HFFc6 (cell line): ENCODE measurements at regions not wholly inside any gene's neighbourhood (a gene's known extent, or its start where the extent isn't known, plus 50 kb on each side); places are given as distances from the start of the nearest gene placed in this dataset.

Experiments
- DNase-seq: peaks from one replicate; pipeline ENCODE4 v3.0.0-alpha.2; 2018
- H3K27ac Mint-ChIP-seq: 2 replicates; pipeline ENCODE4 v1.8.0; 2020; ENCODE audit warnings: mild to moderate bottlenecking, mixed read lengths
- H3K27me3 Mint-ChIP-seq: 2 replicates; pipeline ENCODE4 v1.8.0; 2021; ENCODE audit warnings: mild to moderate bottlenecking, moderate library complexity, mixed read lengths; ENCODE audit not compliant: insufficient read depth
- H3K36me3 Mint-ChIP-seq: 2 replicates; pipeline ENCODE4 v1.8.0; 2021; ENCODE audit warnings: low read depth, mixed read lengths
- H3K4me1 Mint-ChIP-seq: 2 replicates; pipeline ENCODE4 v1.8.0; 2020; ENCODE audit warnings: low read depth, mixed read lengths
- H3K4me3 Mint-ChIP-seq: 2 replicates; pipeline ENCODE4 v1.8.0; 2020; ENCODE audit warnings: mild to moderate bottlenecking, moderate library complexity, mixed read lengths
- H3K9me3 Mint-ChIP-seq: 2 replicates; pipeline ENCODE4 v1.8.0; 2020; ENCODE audit warnings: mild to moderate bottlenecking, mixed read lengths
- TF ChIP-seq, protein P1 (sequence below): fragments of 200-600 bp; sonication (generic); IDR thresholded peaks from 2 replicates; pipeline ENCODE4 v1.5.0; 2021; ENCODE audit warnings: antibody characterized with exemption, mild to moderate bottlenecking

DNA sequence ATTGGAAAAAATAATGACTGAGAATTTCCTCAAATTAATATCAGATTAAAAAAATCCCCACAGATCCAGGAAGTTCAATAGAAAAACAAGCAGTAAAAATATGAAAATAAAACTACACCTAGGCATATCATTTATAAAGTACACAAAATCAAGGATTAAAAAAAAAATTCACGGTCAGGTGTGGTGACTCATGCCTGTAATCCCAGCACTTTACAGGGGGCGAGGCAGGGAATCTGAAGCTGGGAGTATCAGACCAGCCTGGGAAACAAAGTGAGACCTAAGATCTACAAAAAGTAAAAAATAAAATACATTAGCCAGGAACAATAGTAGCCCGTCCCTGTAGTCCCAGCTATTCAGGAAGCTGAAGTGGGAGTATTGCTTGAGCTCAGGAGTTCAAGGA, 778.3 kb upstream of the ALCAM start:
- TF ChIP-seq, protein P1, sequence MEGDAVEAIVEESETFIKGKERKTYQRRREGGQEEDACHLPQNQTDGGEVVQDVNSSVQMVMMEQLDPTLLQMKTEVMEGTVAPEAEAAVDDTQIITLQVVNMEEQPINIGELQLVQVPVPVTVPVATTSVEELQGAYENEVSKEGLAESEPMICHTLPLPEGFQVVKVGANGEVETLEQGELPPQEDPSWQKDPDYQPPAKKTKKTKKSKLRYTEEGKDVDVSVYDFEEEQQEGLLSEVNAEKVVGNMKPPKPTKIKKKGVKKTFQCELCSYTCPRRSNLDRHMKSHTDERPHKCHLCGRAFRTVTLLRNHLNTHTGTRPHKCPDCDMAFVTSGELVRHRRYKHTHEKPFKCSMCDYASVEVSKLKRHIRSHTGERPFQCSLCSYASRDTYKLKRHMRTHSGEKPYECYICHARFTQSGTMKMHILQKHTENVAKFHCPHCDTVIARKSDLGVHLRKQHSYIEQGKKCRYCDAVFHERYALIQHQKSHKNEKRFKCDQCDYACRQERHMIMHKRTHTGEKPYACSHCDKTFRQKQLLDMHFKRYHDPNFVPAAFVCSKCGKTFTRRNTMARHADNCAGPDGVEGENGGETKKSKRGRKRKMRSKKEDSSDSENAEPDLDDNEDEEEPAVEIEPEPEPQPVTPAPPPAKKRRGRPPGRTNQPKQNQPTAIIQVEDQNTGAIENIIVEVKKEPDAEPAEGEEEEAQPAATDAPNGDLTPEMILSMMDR, result no peak
- no peak overlapping the region for H3K4me3 Mint-ChIP-seq
- DNase-seq, result no peak
- no peaks in the 10 kb centered on the region for H3K9me3 Mint-ChIP-seq
- no peak overlapping the region for H3K27ac Mint-ChIP-seq
- H3K36me3 Mint-ChIP-seq, result no peaks in the 10 kb centered on the region
- H3K27me3 Mint-ChIP-seq, result no peaks in the 10 kb centered on the region; the same call in none of the 2 replicates
- H3K4me1 Mint-ChIP-seq, result peaks cover 8% of the 10 kb centered on the region; the same call in 1 of the 2 replicates

DNA sequence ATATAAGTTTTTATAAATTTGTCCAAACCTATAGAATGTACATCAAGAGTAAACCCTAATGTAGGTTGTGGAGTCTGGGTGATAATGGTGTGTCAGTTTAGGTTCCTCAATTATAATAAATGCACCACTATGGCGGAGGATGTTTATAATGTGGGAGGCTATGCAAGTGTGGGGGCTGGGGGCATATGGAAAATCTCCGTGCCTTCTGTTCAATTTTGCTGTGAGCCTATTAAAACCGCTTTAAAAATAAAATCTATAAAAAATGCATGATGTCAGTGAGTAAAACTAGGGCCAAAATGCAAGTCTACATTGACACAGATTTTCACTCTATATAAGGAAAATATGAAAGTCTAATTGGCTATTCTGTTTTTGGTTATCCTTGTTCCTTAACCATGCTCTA, 774.9 kb upstream of the ALCAM start:
- TF ChIP-seq, protein P1, result no peak
- Mint-ChIP-seq H3K4me1 (peaks cover 18% of the 10 kb centered on the region; the same call in 1 of the 2 replicates), H3K27ac (no peak overlapping the region), H3K36me3 (no peaks in the 10 kb centered on the region), H3K27me3 (no peaks in the 10 kb centered on the region; the same call in none of the 2 replicates), H3K9me3 (no peaks in the 10 kb centered on the region), H3K4me3 (no peak overlapping the region)
- DNase-seq, result no peak

DNA sequence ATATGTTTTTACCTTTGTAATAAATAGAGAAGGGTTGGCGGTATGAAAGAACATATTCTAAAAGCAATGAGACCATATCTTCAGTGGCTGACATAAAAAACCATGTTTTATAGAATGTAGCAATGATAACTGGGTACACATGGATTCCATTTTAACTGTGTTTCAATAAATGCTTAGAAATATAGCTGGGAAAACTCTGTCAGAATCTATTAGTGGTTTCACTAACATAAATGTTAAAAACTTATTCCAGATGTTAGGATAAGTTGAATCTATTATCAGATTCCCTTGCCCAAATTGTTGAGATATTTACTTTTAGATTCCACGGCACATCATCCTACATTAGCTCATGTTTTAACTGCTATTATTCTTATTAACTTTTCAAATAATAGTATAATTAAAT, 772.2 kb upstream of the ALCAM start:
- Mint-ChIP-seq H3K9me3 (no peaks in the 10 kb centered on the region), H3K4me1 (peaks cover 12% of the 10 kb centered on the region; the same call in 1 of the 2 replicates), H3K4me3 (no peak overlapping the region), H3K27ac (no peak overlapping the region), H3K36me3 (no peaks in the 10 kb centered on the region), H3K27me3 (no peaks in the 10 kb centered on the region; the same call in 1 of the 2 replicates)
- TF ChIP-seq, protein P1, result no peak
- DNase-seq, result no peak

DNA sequence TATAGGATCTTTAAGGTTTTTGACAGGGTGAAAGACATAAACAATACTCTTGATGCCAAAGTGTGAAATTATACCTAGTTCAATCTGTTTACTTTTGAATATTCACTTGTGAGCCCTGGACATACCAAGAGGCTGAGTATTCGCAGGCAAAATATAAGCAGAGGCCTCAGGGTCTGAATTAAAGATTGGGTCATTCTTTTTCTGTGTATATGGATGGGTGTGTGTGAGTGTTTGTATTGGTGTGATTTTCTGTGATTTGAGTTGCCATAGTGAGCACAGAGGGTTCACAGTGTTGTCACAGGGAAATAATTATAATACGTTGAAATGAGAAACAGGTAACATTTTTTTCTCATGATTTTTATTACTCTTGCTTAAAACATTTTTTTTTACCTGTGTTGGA, 770.7 kb upstream of the ALCAM start:
- no peak for DNase-seq
- Mint-ChIP-seq H3K27ac (no peak overlapping the region), H3K36me3 (no peaks in the 10 kb centered on the region), H3K9me3 (no peaks in the 10 kb centered on the region), H3K4me3 (no peak overlapping the region), H3K27me3 (no peaks in the 10 kb centered on the region; the same call in 1 of the 2 replicates), H3K4me1 (peaks cover 12% of the 10 kb centered on the region; the same call in 1 of the 2 replicates)
- TF ChIP-seq, protein P1, result no peak

DNA sequence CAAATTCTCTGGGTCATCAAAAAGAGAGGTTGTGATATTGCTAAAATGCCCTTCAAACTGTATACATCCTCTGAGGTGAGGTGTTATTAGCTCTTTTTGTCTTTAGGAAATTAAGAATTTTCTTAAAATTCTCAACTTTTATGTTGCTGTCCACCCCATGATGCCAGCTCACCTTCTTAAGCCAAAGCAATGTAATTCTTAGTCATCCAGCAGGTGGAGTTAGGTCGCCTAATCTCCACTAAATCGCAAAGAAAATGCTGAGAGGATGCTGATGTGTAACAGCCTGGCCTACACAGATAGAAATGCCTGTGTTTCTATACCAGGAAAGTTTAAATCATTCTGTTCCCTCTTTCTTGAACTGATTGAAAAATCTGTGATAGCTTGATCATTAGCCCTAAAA, 770.2 kb upstream of the ALCAM start:
- peaks cover 12% of the 10 kb centered on the region; the same call in 1 of the 2 replicates for H3K4me1 Mint-ChIP-seq
- DNase-seq, result peak; percentile 50
- no peak overlapping the region for H3K4me3 Mint-ChIP-seq
- no peaks in the 10 kb centered on the region for H3K36me3 Mint-ChIP-seq
- no peaks in the 10 kb centered on the region; the same call in 1 of the 2 replicates for H3K27me3 Mint-ChIP-seq
- H3K27ac Mint-ChIP-seq, result no peak overlapping the region
- TF ChIP-seq, protein P1, result peak; percentile 76
- no peaks in the 10 kb centered on the region for H3K9me3 Mint-ChIP-seq
